Stimulated activated CD4-positive, alpha-beta T cell treated with anti-CD3 and anti-CD28 coated beads, Interleukin-15, amount 100 ng/mL, for 48 hours (primary cell): ENCODE measurements at regions not wholly inside any gene's neighbourhood (a gene's known extent, or its start where the extent isn't known, plus 50 kb on each side); places are given as distances from the start of the nearest gene placed in this dataset.
"Not testable (repeated sequence)": the region's sequence is repeated elsewhere in the genome, so short reads cannot be mapped to it uniquely, and the experiment has no call there.

Experiments used
- DNase-seq, 2 donors: peaks; one replicate each; pipeline ENCODE4 v3.0.0-alpha.2; 2020; ENCODE audit warnings: low read depth in 2 of 2

- no peak for DNase-seq
These were observed 213.9 kb upstream of the UBASH3B start for GRCh38 chr11:122441666-122442035.

- DNase-seq = no peak
These were observed 214.5 kb upstream of the UBASH3B start for GRCh38 chr11:122440811-122441665.

DNA sequence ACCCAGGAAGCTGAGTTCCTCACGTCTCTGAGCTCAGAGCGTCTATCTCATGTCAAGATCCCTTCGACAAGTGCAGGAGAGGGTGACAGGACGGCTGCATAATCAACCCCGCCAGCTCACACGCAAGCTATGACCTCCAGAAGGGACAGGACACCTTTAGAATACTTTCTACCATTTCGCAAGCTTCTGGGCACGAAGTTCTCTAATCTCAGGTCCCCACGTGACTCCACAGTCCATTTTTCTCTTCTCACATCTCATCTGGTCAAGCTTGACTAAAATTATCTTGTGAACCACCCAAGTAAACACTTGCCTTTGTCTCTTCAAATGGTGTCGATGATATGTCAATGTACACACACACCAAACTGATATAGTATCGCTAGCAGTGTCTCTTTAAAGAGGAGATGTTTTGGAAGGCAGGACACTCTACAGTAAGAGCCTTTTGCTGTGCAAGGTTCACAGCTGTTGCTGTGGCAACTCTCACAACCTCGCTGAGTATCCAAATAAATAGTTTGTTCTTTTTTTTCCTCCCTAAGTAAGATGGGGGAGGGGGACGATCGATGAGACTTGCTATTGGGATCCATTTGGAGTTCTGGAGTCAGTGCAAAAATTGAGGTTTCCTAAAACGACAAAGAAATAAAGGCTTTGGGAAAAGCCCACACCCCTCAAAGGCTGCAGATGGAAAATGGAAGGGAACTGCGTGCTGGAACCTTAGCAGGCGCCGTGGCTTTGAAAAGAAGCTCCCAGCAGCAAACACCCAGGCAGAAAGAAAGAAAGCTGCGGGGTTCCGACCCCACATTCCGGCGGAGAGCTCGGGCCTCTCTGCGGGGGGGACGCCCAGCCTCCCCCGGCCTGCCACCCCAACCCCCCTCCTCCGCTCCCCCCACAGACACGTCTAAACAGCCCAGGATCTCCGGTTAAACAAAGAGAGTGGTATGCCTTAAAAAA is 215.4 kb upstream of the UBASH3B start:
- DNase-seq = no peak

DNA sequence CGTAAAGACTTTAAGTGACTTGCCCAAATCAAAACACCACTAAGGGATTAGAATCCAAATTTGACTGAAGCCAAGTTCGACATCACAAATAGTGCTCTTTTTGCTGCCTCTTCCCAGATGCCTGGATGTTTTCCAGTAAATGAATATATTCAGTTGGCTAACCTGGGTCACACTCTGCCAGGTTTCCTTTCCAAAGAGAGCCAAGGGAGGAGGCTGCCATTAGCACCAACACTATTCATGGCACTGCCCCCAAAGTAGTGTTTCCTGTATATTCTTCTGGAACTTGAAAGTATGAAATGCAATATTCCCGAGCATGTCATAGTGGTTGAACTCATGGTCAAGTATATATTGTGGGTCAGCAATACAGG is 219.3 kb upstream of the UBASH3B start:
- DNase-seq = no peak

GRCh38 chr11:122435540-122436187 is 219.9 kb upstream of the UBASH3B start:
- DNase-seq = no peak

- DNase-seq = no peak
These were observed 220.7 kb upstream of the UBASH3B start for GRCh38 chr11:122434786-122435185.

GRCh38 chr11:122430490-122430889 is 225.0 kb upstream of the UBASH3B start:
- DNase-seq = no peak

DNA sequence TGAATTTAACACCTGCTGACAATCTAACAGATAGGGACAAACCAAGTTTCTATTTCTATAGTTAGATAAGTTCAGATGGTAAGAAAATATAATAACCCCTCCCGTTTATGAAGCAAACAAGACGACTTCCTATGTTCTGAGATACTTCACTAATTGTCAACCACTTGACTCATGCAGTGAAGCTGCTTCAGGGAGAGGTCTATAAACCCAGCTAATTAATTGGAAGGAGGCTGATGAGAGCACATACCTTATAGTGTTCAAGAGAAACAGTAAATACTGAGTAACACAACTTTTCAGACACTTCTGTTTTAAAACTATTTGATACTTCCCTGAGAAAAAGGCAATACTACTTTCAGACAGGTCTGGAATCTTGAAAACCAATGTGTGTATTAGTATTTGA is 229.4 kb upstream of the UBASH3B start:
- DNase-seq = no peak

DNA sequence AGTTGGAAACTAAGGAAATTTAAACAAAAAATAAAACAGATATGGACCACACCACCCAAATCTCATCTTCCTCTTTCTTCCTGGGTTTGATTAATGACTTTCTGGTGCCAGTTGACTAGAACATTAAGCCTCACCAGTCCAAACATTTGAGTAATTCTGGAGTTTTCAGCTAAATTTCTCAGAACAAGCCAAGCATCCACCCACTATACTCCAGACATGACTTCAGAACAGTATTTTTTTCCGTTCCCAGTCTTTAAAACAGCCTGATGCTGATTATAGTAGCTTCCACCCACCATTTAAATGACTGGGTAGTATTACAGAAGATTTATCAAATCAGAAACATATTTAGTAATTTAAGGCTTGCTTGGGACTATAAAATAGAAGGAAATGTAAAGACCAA is 230.9 kb upstream of the UBASH3B start:
- DNase-seq = no peak

DNA sequence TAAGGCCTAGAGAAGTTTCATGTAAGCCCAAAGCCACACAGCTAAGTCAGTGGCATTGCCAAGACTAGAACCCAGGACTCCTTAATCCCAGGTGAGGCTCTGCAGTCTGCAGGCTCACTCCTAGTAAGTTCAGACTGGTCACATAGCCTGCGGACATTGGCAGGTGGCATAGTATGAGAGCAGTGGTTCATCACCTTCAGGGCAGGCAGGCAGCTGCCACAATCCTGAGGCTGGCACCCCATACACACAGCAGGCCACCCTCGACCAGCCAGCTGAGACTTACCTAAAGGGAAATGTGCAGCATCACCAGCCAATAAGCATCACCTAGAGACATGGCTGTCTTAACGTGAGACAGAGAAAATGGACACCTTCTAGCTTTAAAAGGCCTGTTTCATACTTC is 231.6 kb upstream of the UBASH3B start:
- no peak for DNase-seq

DNA sequence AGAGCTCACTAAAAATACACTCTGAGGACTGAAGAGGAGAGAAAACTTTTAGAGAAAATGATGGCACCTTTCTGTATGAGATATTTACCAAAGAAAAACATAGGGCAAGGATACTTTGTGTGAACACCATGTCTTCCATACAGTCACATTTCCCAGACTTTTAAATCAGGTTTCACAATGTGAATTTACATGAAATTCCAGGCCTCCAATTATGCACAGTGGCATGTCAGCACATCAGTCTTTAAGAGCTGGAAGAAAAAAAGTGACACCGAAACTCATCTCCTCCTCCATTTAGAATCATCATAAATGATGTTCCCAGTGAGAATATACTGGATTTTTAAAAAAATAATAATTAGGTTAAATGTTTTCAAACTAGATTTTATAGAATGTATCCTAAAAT is 232.2 kb upstream of the UBASH3B start:
- DNase-seq = no peak

DNA sequence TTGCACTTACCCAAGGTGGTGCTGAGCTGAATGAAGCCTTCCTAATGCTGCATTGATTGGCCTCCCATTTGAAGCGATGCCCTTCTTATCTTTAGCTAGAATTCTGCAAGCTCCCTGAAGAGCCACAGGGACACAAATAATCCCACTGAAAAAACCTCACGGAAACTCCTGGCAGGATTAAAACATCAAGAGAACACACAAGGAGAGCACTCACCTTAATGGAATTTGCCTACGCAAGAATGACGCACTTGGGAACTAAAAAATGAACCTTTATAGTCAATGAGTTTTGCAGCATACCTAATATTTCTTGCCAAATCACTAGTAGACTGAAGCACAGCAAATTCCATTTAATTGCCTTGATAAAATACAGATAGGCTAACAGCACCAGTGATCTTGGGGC is 232.8 kb upstream of the UBASH3B start:
- no peak for DNase-seq

- no peak for DNase-seq
These were observed 233.8 kb upstream of the UBASH3B start for GRCh38 chr11:122421702-122422101.

GRCh38 chr11:122418032-122418431 is 237.5 kb upstream of the UBASH3B start:
- DNase-seq = no peak

GRCh38 chr11:122414406-122415018 is 241.0 kb upstream of the UBASH3B start:
- DNase-seq = no peak

GRCh38 chr11:122413677-122414076 is 241.8 kb upstream of the UBASH3B start:
- no peak for DNase-seq

DNA sequence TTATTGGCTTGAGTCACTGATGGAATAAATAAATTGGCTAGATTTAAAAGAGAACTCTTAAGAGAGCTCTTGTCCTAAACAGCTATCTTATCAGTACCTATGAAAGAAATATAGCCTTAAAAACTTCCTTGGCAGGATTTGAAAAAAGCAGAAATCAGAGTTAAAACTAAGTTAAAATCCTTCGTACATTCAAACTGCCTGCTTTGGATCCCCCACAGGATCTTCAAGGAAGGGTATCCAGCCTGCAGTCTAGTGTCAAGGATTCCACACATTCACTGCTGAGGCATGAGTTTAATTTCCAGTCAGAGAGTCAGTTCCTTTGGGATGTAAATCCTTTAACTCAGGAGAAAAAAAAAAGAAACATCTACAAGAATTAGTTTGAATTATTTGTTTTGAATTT is 242.9 kb upstream of the UBASH3B start:
- DNase-seq = no peak

GRCh38 chr11:122406466-122406865 is 249.1 kb upstream of the UBASH3B start:
- DNase-seq = no peak

- no peak for DNase-seq
These were observed 249.8 kb upstream of the UBASH3B start for GRCh38 chr11:122405547-122406341.

GRCh38 chr11:122404571-122404970 is 251.0 kb upstream of the UBASH3B start:
- no peak for DNase-seq

DNA sequence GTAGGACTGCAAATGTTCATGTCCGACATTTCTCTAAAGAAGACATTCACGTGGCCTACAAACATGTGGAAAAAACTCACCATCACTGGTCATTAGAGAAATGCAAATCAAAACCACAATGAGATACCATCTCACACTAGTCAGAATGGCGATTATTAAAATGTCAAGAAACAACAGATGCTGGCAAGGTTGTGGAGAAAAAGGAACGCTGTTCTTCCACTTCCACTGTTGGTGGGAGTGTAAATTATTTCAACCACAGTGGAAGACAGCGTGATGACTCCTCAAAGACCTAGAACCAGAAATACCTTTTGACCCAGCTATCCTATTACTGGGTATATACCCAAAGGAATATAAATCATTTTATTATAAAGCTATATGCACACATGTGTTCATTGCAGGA is 253.9 kb upstream of the UBASH3B start:
- DNase-seq = not testable (repeated sequence)
